Loucy (cell line): ENCODE measurements at regions not wholly inside any gene's neighbourhood (a gene's known extent, or its start where the extent isn't known, plus 50 kb on each side); places are given as distances from the start of the nearest gene placed in this dataset.
"Not testable (repeated sequence)": the region's sequence is repeated elsewhere in the genome, so short reads cannot be mapped to it uniquely, and the experiment has no call there.

Source experiments
- CTCF ChIP-seq: fragments of 200-600 bp; sonication (generic); conservative IDR thresholded peaks from 2 replicates; pipeline ENCODE4 v1.5.1; 2014; ENCODE audit warnings: mild to moderate bottlenecking, antibody characterized with exemption, low read length
- EZH2phosphoT487 ChIP-seq: fragments of 200-600 bp; IDR thresholded peaks from 2 replicates; pipeline ENCODE4 v1.6.1; 2018; ENCODE audit warnings: antibody characterized with exemption, mild to moderate bottlenecking, moderate library complexity, borderline replicate concordance

DNA sequence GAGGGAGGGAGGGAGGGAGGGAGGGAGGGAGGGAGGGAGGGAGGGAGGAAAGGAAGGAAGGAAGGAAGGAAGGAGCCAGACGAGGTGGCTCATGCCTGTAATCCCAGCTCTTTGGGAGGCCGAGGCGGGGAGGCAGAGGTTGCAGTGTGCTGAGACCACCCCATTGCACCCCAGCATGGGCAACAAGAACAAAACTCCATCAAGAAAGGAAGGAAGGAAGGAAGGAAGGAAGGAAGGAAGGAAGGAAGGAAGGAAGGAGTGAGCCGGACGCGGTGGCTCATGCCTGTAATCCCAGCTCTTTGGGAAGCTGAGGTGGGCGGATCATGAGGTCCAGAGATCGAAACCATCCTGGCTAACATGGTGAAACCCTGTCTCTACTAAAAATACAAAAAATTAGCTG lies 60.8 kb upstream of the JARID2 start:
- TF ChIP-seq CTCF, EZH2phosphoT487: not testable (repeated sequence)
